MM.1S (cell line): ENCODE measurements at regions not wholly inside any gene's neighbourhood (a gene's known extent, or its start where the extent isn't known, plus 50 kb on each side); places are given as distances from the start of the nearest gene placed in this dataset.
"Not testable (repeated sequence)": the region's sequence is repeated elsewhere in the genome, so short reads cannot be mapped to it uniquely, and the experiment has no call there.

ENCODE experiments used
- DNase-seq: peaks from one replicate; pipeline ENCODE4 v3.0.0-alpha.2; 2015
- H2AFZ ChIP-seq: fragments of 300-600 bp; sonication (generic); 2 replicates; pipeline ENCODE4 v1.6.0; 2016; ENCODE audit warnings: antibody characterized with exemption, low read length
- H3F3A ChIP-seq: fragments of 300-600 bp; sonication (generic); 2 replicates; pipeline ENCODE4 v1.6.1; 2016; ENCODE audit warnings: mild to moderate bottlenecking, antibody characterized with exemption, low read length, moderate library complexity, mixed read lengths; ENCODE audit not compliant: insufficient read depth
- H3K27ac ChIP-seq: fragments of 300-600 bp; sonication (generic); 2 replicates; pipeline ENCODE4 v1.5.1; 2016; ENCODE audit warnings: mild to moderate bottlenecking, low read length
- H3K27me3 ChIP-seq: fragments of 300-600 bp; sonication (generic); replicated peaks from 2 replicates; pipeline ENCODE4 v1.6.0; 2016; ENCODE audit warnings: low read length; ENCODE audit not compliant: insufficient read depth
- H3K36me3 ChIP-seq: fragments of 300-600 bp; sonication (generic); replicated peaks from 2 replicates; pipeline ENCODE4 v1.6.1; 2016; ENCODE audit warnings: mild to moderate bottlenecking, low read length, mixed read lengths; ENCODE audit not compliant: insufficient read depth
- H3K4me1 ChIP-seq: fragments of 300-600 bp; sonication (generic); 2 replicates; pipeline ENCODE4 v1.6.1; 2016; ENCODE audit warnings: low read length, mixed read lengths
- H3K4me2 ChIP-seq: fragments of 300-600 bp; sonication (generic); 2 replicates; pipeline ENCODE4 v1.6.0; 2016; ENCODE audit warnings: low read depth, low read length
- H3K4me3 ChIP-seq: fragments of 300-600 bp; sonication (generic); 2 replicates; pipeline ENCODE4 v1.5.1; 2016; ENCODE audit warnings: low read length, mixed read lengths
- H3K79me2 ChIP-seq: fragments of 300-600 bp; sonication (generic); 2 replicates; pipeline ENCODE4 v1.6.1; 2016; ENCODE audit warnings: mixed run types, low read length, mixed read lengths
- H3K9ac ChIP-seq: fragments of 300-600 bp; sonication (generic); 2 replicates; pipeline ENCODE4 v1.6.1; 2016; ENCODE audit warnings: low read length, mixed read lengths
- H3K9me2 ChIP-seq: fragments of 300-600 bp; sonication (generic); replicated peaks from 2 replicates; pipeline ENCODE4 v1.6.1; 2016; ENCODE audit warnings: mild to moderate bottlenecking, low read length, mixed read lengths; ENCODE audit not compliant: insufficient read depth
- H3K9me3 ChIP-seq: fragments of 300-600 bp; sonication (generic); replicated peaks from 2 replicates; pipeline ENCODE4 v1.6.1; 2016; ENCODE audit warnings: mild to moderate bottlenecking, low read length, mixed read lengths; ENCODE audit not compliant: insufficient read depth
- H4K20me1 ChIP-seq: fragments of 300-600 bp; sonication (generic); 2 replicates; pipeline ENCODE4 v1.6.1; 2016; ENCODE audit warnings: mild to moderate bottlenecking, low read length, moderate library complexity, mixed read lengths; ENCODE audit not compliant: insufficient read depth
- CTCF ChIP-seq: fragments of 300-600 bp; sonication (generic); IDR thresholded peaks from 2 replicates; pipeline ENCODE4 v1.5.1; 2016; ENCODE audit warnings: antibody characterized with exemption, low read length, mixed read lengths
- EZH2 ChIP-seq: fragments of 300-600 bp; sonication (generic); optimal IDR thresholded peaks from 2 replicates; pipeline ENCODE3; 2017; ENCODE audit warnings: low read depth, mild to moderate bottlenecking, antibody characterized with exemption, low read length, mixed read lengths
- EZH2phosphoT487 ChIP-seq: fragments of 300-600 bp; sonication (generic); IDR thresholded peaks from 2 replicates; pipeline ENCODE4 v1.6.1; 2018; ENCODE audit warnings: antibody characterized with exemption, low read length

- Histone ChIP-seq H3K9me2 (no peaks in the 10 kb centered on the region), H3F3A (no peaks in the 10 kb centered on the region), H3K27ac (no peak overlapping the region), H3K9me3 (no peaks in the 10 kb centered on the region), H3K27me3 (no peaks in the 10 kb centered on the region), H3K4me3 (no peak overlapping the region), H3K36me3 (no peaks in the 10 kb centered on the region), H2AFZ (no peak overlapping the region), H3K4me1 (no peaks in the 10 kb centered on the region), H3K9ac (no peak overlapping the region), H3K4me2 (no peak overlapping the region), H4K20me1 (no peaks in the 10 kb centered on the region), H3K79me2 (no peaks in the 10 kb centered on the region)
- no peak for TF ChIP-seq CTCF
- TF ChIP-seq EZH2phosphoT487: no peak
- TF ChIP-seq EZH2: no peak
- no peak for DNase-seq
Measured at GRCh38 chr12:24510581-24511125, 438.2 kb downstream of the BCAT1 start.

- no peak overlapping the region for H3K4me3 ChIP-seq
- H3K4me2 ChIP-seq: no peak overlapping the region
- no peaks in the 10 kb centered on the region for H3K9me2 ChIP-seq
- H3K27ac ChIP-seq: no peak overlapping the region
- H3K4me1 ChIP-seq: no peaks in the 10 kb centered on the region
- H3F3A ChIP-seq: no peaks in the 10 kb centered on the region
- no peaks in the 10 kb centered on the region for H3K36me3 ChIP-seq
- no peaks in the 10 kb centered on the region for H3K27me3 ChIP-seq
- H3K79me2 ChIP-seq: no peaks in the 10 kb centered on the region
- H4K20me1 ChIP-seq: no peaks in the 10 kb centered on the region
- TF ChIP-seq CTCF (no peak), EZH2 (no peak), EZH2phosphoT487 (no peak)
- H3K9me3 ChIP-seq: no peaks in the 10 kb centered on the region
- H3K9ac ChIP-seq: no peak overlapping the region
- H2AFZ ChIP-seq: no peak overlapping the region
- DNase-seq: no peak
Measured at GRCh38 chr12:24507827-24508226, 441.1 kb downstream of the BCAT1 start.

- DNase-seq: no peak
Measured at GRCh38 chr12:24505366-24506015, 443.4 kb downstream of the BCAT1 start.

GRCh38 chr12:24503477-24503876 is 445.4 kb downstream of the BCAT1 start:
- H4K20me1 ChIP-seq, H3K79me2 ChIP-seq, H3K9me2 ChIP-seq, H3K27ac ChIP-seq, H3K4me2 ChIP-seq, H3K9me3 ChIP-seq, H3F3A ChIP-seq, H3K4me3 ChIP-seq, DNase-seq, H3K27me3 ChIP-seq, H2AFZ ChIP-seq, H3K4me1 ChIP-seq, H3K9ac ChIP-seq, H3K36me3 ChIP-seq: not testable (repeated sequence)

More at GRCh38 chr12:24505366-24506015, 443.4 kb downstream of the BCAT1 start:
- Histone ChIP-seq H3K9ac (no peak overlapping the region), H3K9me2 (no peaks in the 10 kb centered on the region), H3K36me3 (no peaks in the 10 kb centered on the region), H3K4me2 (no peak overlapping the region), H3F3A (no peaks in the 10 kb centered on the region), H3K4me1 (no peaks in the 10 kb centered on the region), H3K4me3 (no peak overlapping the region), H3K79me2 (no peaks in the 10 kb centered on the region), H2AFZ (no peak overlapping the region), H3K27ac (no peak overlapping the region), H4K20me1 (no peaks in the 10 kb centered on the region), H3K9me3 (no peaks in the 10 kb centered on the region), H3K27me3 (no peaks in the 10 kb centered on the region)
- no peak for TF ChIP-seq EZH2
